A673 (cell line): ENCODE measurements at regions not wholly inside any gene's neighbourhood (a gene's known extent, or its start where the extent isn't known, plus 50 kb on each side); places are given as distances from the start of the nearest gene placed in this dataset.

ENCODE experiments used
- BruUV-seq: library from RNA; stranded (reverse); fragments of 400-500 nt; replicated peaks from 2 replicates; lab custom pipeline; 2021; lab: Mats Ljungman, UMichigan
- CTCF ChIA-PET: fragments of 300-600 bp; sonication (Branson Sonifier 250); formaldehyde crosslinking; loops from one replicate; lab custom pipeline; 2022; ENCODE audit warnings: antibody characterized with exemption; lab: Charles Lee
- POLR2A ChIA-PET: fragments of 300-600 bp; sonication (Branson Sonifier 250); formaldehyde crosslinking; loops from one replicate; lab custom pipeline; 2022; ENCODE audit warnings: antibody characterized with exemption; ENCODE audit not compliant: low non-redundant PET; lab: Charles Lee
- DNase-seq: peaks from one replicate; pipeline ENCODE4 v3.0.0-alpha.2; 2015; ENCODE audit warnings: low spot score
- H3K27ac ChIP-seq: fragments of 200-600 bp; sonication (generic); 2 replicates; pipeline ENCODE4 v1.5.1; 2016; ENCODE audit warnings: mixed run types, low read depth, mild to moderate bottlenecking, mixed read lengths, antibody characterized with exemption, low read length; ENCODE audit not compliant: poor library complexity, severe bottlenecking
- H3K27me3 ChIP-seq: fragments of 200-600 bp; sonication (generic); replicated peaks from 2 replicates; pipeline ENCODE4 v1.6.1; 2017; ENCODE audit warnings: mixed run types, low read depth, mild to moderate bottlenecking, mixed read lengths, antibody characterized with exemption, low read length; ENCODE audit not compliant: insufficient read depth, poor library complexity
- H3K36me3 ChIP-seq: fragments of 200-600 bp; sonication (generic); 2 replicates; pipeline ENCODE4 v1.6.1; 2016; ENCODE audit warnings: mixed run types, mild to moderate bottlenecking, mixed read lengths, antibody characterized with exemption, low read length; ENCODE audit not compliant: insufficient read depth, poor library complexity, severe bottlenecking
- H3K4me1 ChIP-seq: fragments of 200-600 bp; sonication (generic); 2 replicates; pipeline ENCODE4 v1.6.1; 2017; ENCODE audit warnings: mixed run types, mild to moderate bottlenecking, mixed read lengths, antibody characterized with exemption, low read length; ENCODE audit not compliant: insufficient read depth, poor library complexity, severe bottlenecking
- H3K4me3 ChIP-seq: fragments of 200-600 bp; sonication (generic); 2 replicates; pipeline ENCODE4 v1.5.1; 2016; ENCODE audit warnings: low read depth, mixed run types, mild to moderate bottlenecking, mixed read lengths, low read length; ENCODE audit not compliant: poor library complexity, severe bottlenecking
- H3K9me3 ChIP-seq: fragments of 200-600 bp; sonication (generic); 2 replicates; pipeline ENCODE4 v1.6.1; 2016; ENCODE audit warnings: mixed run types, low read depth, mild to moderate bottlenecking, mixed read lengths, antibody characterized with exemption, low read length; ENCODE audit not compliant: poor library complexity, severe bottlenecking
- CTCF ChIP-seq: fragments of 300-800, 200-600 bp; sonication (generic); conservative IDR thresholded peaks from 2 replicates; pipeline ENCODE4 v1.5.1; 2017; ENCODE audit warnings: low read depth, mild to moderate bottlenecking, antibody characterized with exemption, low read length, moderate library complexity, mixed read lengths
- EZH2 ChIP-seq: fragments of 200-600 bp; sonication (generic); IDR thresholded peaks from 2 replicates; pipeline ENCODE4 v1.6.1; 2017; ENCODE audit warnings: borderline replicate concordance, low read depth, mild to moderate bottlenecking, mixed read lengths, antibody characterized with exemption, low read length; ENCODE audit not compliant: poor library complexity, severe bottlenecking
- intact Hi-C: fragments of 100-400 bp; cut with micrococcal nuclease; formaldehyde crosslinking; loops from one replicate; pipeline ENCODE4 v1.10.0; 2022; ENCODE audit not compliant: unreplicated experiment

DNA sequence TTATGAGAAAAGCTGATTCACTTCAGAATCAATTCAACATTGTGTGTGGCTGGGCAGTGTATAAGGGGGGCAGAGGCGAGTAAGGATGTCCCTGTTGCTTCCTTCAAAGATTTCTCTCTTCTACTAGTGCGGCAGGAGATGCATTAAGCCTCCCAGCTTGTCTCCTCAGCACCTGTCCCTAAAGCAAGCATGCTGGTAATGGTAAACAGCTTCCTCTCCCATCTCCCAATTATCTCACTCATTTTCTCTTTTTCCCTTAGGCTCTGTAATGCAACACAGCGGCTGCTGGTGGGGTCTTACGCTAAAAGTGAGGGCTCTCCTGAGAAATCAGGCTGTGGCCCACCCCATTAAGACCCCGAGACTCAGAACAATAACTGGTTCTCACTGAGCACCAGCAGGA lies 306.4 kb upstream of the ROPN1 start:
- no peak overlapping the region for H3K27ac ChIP-seq
- intact Hi-C loops: no loop called here
- BruUV-seq: no TSS peak
- no peaks in the 10 kb centered on the region for H3K36me3 ChIP-seq
- CTCF ChIA-PET: no interaction called here
- no peaks in the 10 kb centered on the region for H3K27me3 ChIP-seq
- POLR2A ChIA-PET: no interaction called here
- peaks cover 4% of the 10 kb centered on the region for H3K4me1 ChIP-seq
- H3K9me3 ChIP-seq: no peaks in the 10 kb centered on the region
- TF ChIP-seq CTCF (no peak), EZH2 (no peak)
- DNase-seq: no peak
- no peak overlapping the region for H3K4me3 ChIP-seq

- ChIA-PET POLR2A (no interaction called here), CTCF (no interaction called here)
- Histone ChIP-seq H3K4me3 (no peak overlapping the region), H3K27ac (no peak overlapping the region), H3K27me3 (no peaks in the 10 kb centered on the region), H3K4me1 (peaks cover 4% of the 10 kb centered on the region), H3K9me3 (no peaks in the 10 kb centered on the region), H3K36me3 (no peaks in the 10 kb centered on the region)
- no peak for DNase-seq
- intact Hi-C loops: no loop called here
- BruUV-seq: no TSS peak
- no peak for TF ChIP-seq CTCF
- no peak for TF ChIP-seq EZH2
Observed at GRCh38 chr3:124298951-124299350, 307.0 kb upstream of the ROPN1 start.

GRCh38 chr3:124299831-124300230 lies 307.9 kb upstream of the ROPN1 start:
- POLR2A ChIA-PET: no interaction called here
- intact Hi-C loops: no loop called here
- Histone ChIP-seq H3K27ac (no peak overlapping the region), H3K4me1 (peaks cover 4% of the 10 kb centered on the region), H3K36me3 (no peaks in the 10 kb centered on the region), H3K4me3 (no peak overlapping the region), H3K27me3 (no peaks in the 10 kb centered on the region), H3K9me3 (no peaks in the 10 kb centered on the region)
- no peak for DNase-seq
- no TSS peak for BruUV-seq
- TF ChIP-seq EZH2: no peak
- no peak for TF ChIP-seq CTCF
- CTCF ChIA-PET: interaction anchor here (0.7 kb wide), 1 partner anchor 26 kb away, joined by 5 read pairs; no protein-coding TSS in a partner anchor
